Endothelial cell of umbilical vein (primary cell): ENCODE measurements at regions not wholly inside any gene's neighbourhood (a gene's known extent, or its start where the extent isn't known, plus 50 kb on each side); places are given as distances from the start of the nearest gene placed in this dataset.

Experiments used
- BruUV-seq: library from RNA; stranded (reverse); fragments of 400-500 nt; replicated peaks from 2 replicates; lab custom pipeline; 2021; lab: Mats Ljungman, UMichigan
- CTCF ChIA-PET: fragments of 300-600, 350-600 bp; sonication (Branson Sonifier 250); formaldehyde crosslinking; loops from one replicate; lab custom pipeline; 2021; ENCODE audit warnings: antibody characterized with exemption, inconsistent platforms; lab: Charles Lee
- POLR2A ChIA-PET: fragments of 300-600, 350-600 bp; sonication (Branson Sonifier 250); formaldehyde crosslinking; loops from one replicate; lab custom pipeline; 2021; ENCODE audit warnings: antibody characterized with exemption, inconsistent platforms; lab: Charles Lee
- DNase-seq: peaks from one replicate; pipeline ENCODE4 v3.0.0-alpha.2; 2011; ENCODE audit warnings: low read depth, low spot score
- FAIRE-seq: peaks from 2 replicates; lab custom pipeline; 2011; peaks lifted over from hg19 to GRCh38; lab: Jason Lieb, UNC
- H2AFZ ChIP-seq: 2 replicates; pipeline ENCODE4 v1.6.0; 2012; ENCODE audit warnings: low read depth, low read length, control low read depth, inconsistent platforms
- H3K27ac ChIP-seq: 2 replicates; pipeline ENCODE4 v1.5.1; 2011; ENCODE audit warnings: low read depth, mild to moderate bottlenecking, control low read depth, low read length, moderate library complexity; ENCODE audit not compliant: insufficient read depth
- H3K27me3 ChIP-seq, 2 experiments: 2 replicates each; pipeline versions ENCODE4 v1.6.0 to v1.6.1; 2011; ENCODE audit warnings: low read length in 2 of 2, mixed read lengths in 1 of 2; ENCODE audit not compliant: control insufficient read depth in 2 of 2, insufficient read depth in 2 of 2
- H3K36me3 ChIP-seq, 2 experiments: 2 replicates in 1 of 2; 3 replicates in 1 of 2; pipeline ENCODE4 v1.5.1; 2011; ENCODE audit warnings: low read length in 2 of 2, mild to moderate bottlenecking in 1 of 2, moderate library complexity in 1 of 2; ENCODE audit not compliant: control insufficient read depth in 2 of 2, insufficient read depth in 2 of 2; ENCODE audit errors: extremely low read depth in 1 of 2
- H3K4me1 ChIP-seq: 3 replicates; pipeline ENCODE4 v1.5.1; 2011; ENCODE audit warnings: mild to moderate bottlenecking, low read length; ENCODE audit not compliant: control insufficient read depth, insufficient read depth; ENCODE audit errors: extremely low read depth
- H3K4me2 ChIP-seq: 2 replicates; pipeline ENCODE4 v1.6.1; 2011; ENCODE audit warnings: low read length, control low read depth, mixed read lengths; ENCODE audit not compliant: insufficient read depth
- H3K4me3 ChIP-seq, 3 experiments: fragments of 200-600 bp in 1 of 3; sonication (generic), shearing (Covaris generic) in 1 of 3; replicated peaks in 1 of 3; 2 replicates each; pipeline ENCODE4 v1.5.1; 2011 to 2016; ENCODE audit warnings: control low read depth in 3 of 3, low read length in 3 of 3, mild to moderate bottlenecking in 2 of 3, inconsistent platforms in 1 of 3, low read depth in 1 of 3, moderate library complexity in 1 of 3; ENCODE audit not compliant: insufficient read depth in 1 of 3
- H3K79me2 ChIP-seq: 2 replicates; pipeline ENCODE4 v1.6.0; 2012; ENCODE audit warnings: low read length, inconsistent platforms; ENCODE audit not compliant: control insufficient read depth, insufficient read depth
- H3K9ac ChIP-seq: replicated peaks from 2 replicates; pipeline ENCODE3; 2011; ENCODE audit warnings: low read length, control low read depth; ENCODE audit not compliant: insufficient read depth; ENCODE audit errors: extremely low read depth
- H3K9me1 ChIP-seq: replicated peaks from 3 replicates; pipeline ENCODE4 v1.6.0; 2011; ENCODE audit warnings: mild to moderate bottlenecking, low read length; ENCODE audit not compliant: control insufficient read depth, insufficient read depth; ENCODE audit errors: extremely low read depth
- H3K9me3 ChIP-seq: replicated peaks from 2 replicates; pipeline ENCODE4 v1.5.1; 2012; ENCODE audit warnings: low read length, inconsistent platforms; ENCODE audit not compliant: control insufficient read depth, insufficient read depth
- H4K20me1 ChIP-seq: replicated peaks from 2 replicates; pipeline ENCODE3; 2011; ENCODE audit warnings: mild to moderate bottlenecking, low read length; ENCODE audit not compliant: control insufficient read depth, insufficient read depth; ENCODE audit errors: extremely low read depth
- EZH2 ChIP-seq: IDR thresholded peaks from 2 replicates; pipeline ENCODE4 v1.6.1; 2012; ENCODE audit warnings: borderline replicate concordance, low read depth, mild to moderate bottlenecking, moderate library complexity, low read length, inconsistent platforms; ENCODE audit not compliant: severe bottlenecking
- FOS ChIP-seq: IDR thresholded peaks from 2 replicates; pipeline ENCODE4 v1.6.1; 2011; ENCODE audit warnings: mild to moderate bottlenecking, low read length, moderate library complexity, borderline replicate concordance; ENCODE audit not compliant: insufficient read depth
- GATA2 ChIP-seq: IDR thresholded peaks from 2 replicates; pipeline ENCODE4 v1.7.0; 2011; ENCODE audit warnings: low read depth, mild to moderate bottlenecking, moderate library complexity, mixed read lengths, low read length; ENCODE audit not compliant: insufficient read length, insufficient read depth
- JUN ChIP-seq: IDR thresholded peaks from 2 replicates; pipeline ENCODE4 v1.6.1; 2011; ENCODE audit warnings: borderline replicate concordance, low read depth; ENCODE audit not compliant: insufficient read length, insufficient read depth
- POLR2A ChIP-seq: IDR thresholded peaks from 2 replicates; pipeline ENCODE4 v1.6.1; 2012; ENCODE audit warnings: low read depth, mild to moderate bottlenecking, control low read depth, low read length
- dilution Hi-C: fragments of 300-500 bp; cut with MboI; formaldehyde crosslinking; loops from one replicate; pipeline ENCODE4 v1.15.0; 2019; ENCODE audit warnings: low sequenced_read_pairs; ENCODE audit not compliant: extremely low pct_ligation_motif_present
- intact Hi-C: fragments of 100-400 bp; cut with micrococcal nuclease; formaldehyde crosslinking; loops from one replicate; pipeline ENCODE4 v1.10.0; 2022

DNA sequence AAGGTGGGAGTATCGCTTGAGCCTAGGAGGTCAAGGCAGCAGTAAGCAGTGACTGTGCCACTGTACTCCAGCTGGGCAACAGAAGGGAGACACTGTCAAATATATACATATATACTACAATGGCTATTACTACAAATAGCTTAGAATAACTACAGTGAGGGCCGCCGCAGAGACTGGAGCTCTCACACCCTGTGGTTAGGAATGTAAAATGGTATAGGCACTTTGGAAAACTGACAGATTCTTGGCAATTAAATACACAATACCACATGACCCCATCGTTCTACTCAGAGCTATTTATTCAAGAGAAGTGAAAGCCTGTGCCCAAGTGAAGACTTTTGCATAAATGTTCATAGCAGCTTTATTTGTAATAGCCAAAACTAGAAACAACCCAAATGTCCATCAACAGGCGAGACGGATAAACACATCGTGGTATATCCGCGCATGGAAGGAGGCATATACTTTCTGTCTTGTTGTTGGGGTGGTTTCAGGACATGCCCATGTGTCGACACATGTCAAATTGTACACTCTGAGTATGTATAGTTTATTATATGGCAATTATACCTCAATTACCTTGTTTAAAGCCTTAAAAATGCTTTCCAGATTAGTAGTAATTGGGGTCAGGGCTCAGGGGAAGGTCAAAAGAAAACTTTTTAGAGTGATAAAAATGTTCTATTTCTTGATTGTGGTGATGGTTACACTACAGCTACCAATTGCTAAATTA lies 123.4 kb downstream of the RIPK4 start:
- TF ChIP-seq GATA2 = no peak
- no peak for TF ChIP-seq FOS
- TF ChIP-seq POLR2A = no peak
- no peak for TF ChIP-seq EZH2
- Histone ChIP-seq H3K4me3 (no peak overlapping the region), H2AFZ (no peak overlapping the region), H3K4me1 (peaks cover 7% of the 10 kb centered on the region), H3K9me3 (no peaks in the 10 kb centered on the region), H3K4me2 (no peak overlapping the region), H4K20me1 (no peaks in the 10 kb centered on the region), H3K27ac (no peak overlapping the region), H3K9ac (no peak overlapping the region), H3K36me3 (no peaks in the 10 kb centered on the region), H3K27me3 (no peaks in the 10 kb centered on the region), H3K9me1 (no peaks in the 10 kb centered on the region), H3K79me2 (no peaks in the 10 kb centered on the region)
- POLR2A ChIA-PET = interaction anchor here (0.7 kb wide), 1 partner anchor 474 kb away, joined by 4 read pairs; no protein-coding TSS in a partner anchor
- FAIRE-seq (no peak), DNase-seq (no peak)
- intact Hi-C loops = no loop called here
- BruUV-seq = no TSS peak
- CTCF ChIA-PET = interaction anchor here (0.8 to 1.5 kb wide), 4 partner anchors 26 to 135 kb away, joined by 3 to 6 read pairs (median 5); no protein-coding TSS in a partner anchor
- dilution Hi-C loops = no loop called here

DNA sequence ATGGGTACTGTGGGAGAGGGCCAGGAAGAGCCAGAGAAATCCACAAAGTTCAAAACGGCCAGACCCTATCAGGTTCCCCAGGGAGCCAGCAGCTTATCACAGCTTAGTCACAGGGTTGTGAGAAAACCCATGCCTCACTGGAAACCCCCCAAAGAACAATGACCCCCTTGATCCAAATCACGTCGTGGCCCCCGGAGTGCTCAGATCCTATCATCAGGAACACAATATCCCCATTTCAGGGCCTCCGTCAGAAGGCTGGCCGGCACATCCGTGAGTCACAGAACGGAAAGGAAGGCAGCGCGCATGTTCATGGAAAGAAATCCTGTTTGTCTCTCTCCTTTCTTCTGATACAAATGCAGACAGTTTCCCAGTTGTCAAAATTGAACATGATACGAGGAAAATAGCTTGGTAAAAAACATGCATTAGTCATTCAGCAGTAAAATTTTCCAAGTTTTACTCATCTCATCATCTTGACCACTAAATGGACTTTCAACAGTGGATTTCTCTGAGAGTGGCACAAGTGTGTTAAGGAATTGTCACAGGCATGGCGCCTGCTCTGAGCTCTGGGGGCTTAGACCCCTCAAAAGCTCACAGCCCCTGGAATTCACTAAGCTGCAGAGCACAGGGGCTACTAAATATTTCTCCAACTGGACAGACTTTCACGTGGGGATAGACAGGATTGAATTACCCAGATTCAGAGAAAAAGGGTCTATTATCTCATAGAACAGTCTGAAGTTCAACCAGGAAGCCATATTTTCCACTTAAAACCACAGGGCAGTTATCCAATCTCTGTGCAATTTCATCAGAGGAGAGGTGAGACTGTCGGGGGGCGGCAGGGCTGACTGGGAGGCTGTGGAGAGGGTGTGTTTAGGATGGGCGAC lies 124.8 kb downstream of the RIPK4 start:
- Histone ChIP-seq H3K27me3 (no peaks in the 10 kb centered on the region), H3K9ac (no peak overlapping the region), H4K20me1 (no peaks in the 10 kb centered on the region), H3K4me1 (peaks cover 7% of the 10 kb centered on the region), H3K9me3 (no peaks in the 10 kb centered on the region), H3K4me3 (no peak overlapping the region), H3K36me3 (no peaks in the 10 kb centered on the region), H3K9me1 (no peaks in the 10 kb centered on the region), H2AFZ (peak overlapping the region; percentile 78), H3K79me2 (no peaks in the 10 kb centered on the region), H3K27ac (peak overlapping the region; percentile 34), H3K4me2 (no peak overlapping the region)
- ChIA-PET CTCF (no interaction called here), POLR2A (interaction anchor here (0.7 kb wide), 1 partner anchor 476 kb away, joined by 4 read pairs; no protein-coding TSS in a partner anchor)
- intact Hi-C loops (no loop called here), dilution Hi-C loops (no loop called here)
- DNase-seq (peak; percentile 71), FAIRE-seq (peak; percentile 70)
- BruUV-seq = no TSS peak
- TF ChIP-seq JUN = peak; percentile 22
- no peak for TF ChIP-seq FOS
